Esophagus squamous epithelium (tissue), 5 donors: ENCODE measurements at regions not wholly inside any gene's neighbourhood (a gene's known extent, or its start where the extent isn't known, plus 50 kb on each side); places are given as distances from the start of the nearest gene placed in this dataset.

Experiments
- DNase-seq: peaks from one replicate; lab custom pipeline; 2025; lab: John Stamatoyannopoulos, UW
- H3K27ac ChIP-seq, 4 donors: fragments of 200-600 bp; sonication (generic); one replicate each; pipeline ENCODE4 v1.5.1; 2016 to 2019; ENCODE audit warnings: mild to moderate bottlenecking in 1 of 4
- H3K27me3 ChIP-seq, 4 donors: fragments of 200-600 bp; sonication (generic); 1 replicate in 3 of 4; 2 replicates in 1 of 4; pipeline versions ENCODE4 v1.5.1 to v1.6.0; 2017 to 2021; ENCODE audit warnings: antibody characterized with exemption in 1 of 4
- H3K36me3 ChIP-seq, 3 donors: fragments of 200-600 bp; sonication (generic); one replicate each; pipeline ENCODE4 v1.5.1; 2016 to 2019
- H3K4me1 ChIP-seq, 3 donors: fragments of 200-600 bp; sonication (generic); one replicate each; pipeline ENCODE4 v1.5.1; 2017 to 2019
- H3K4me3 ChIP-seq, 4 donors: fragments of 200-600 bp; sonication (generic); 1 replicate in 3 of 4; 2 replicates in 1 of 4; pipeline ENCODE4 v1.5.1; 2016 to 2019; ENCODE audit warnings: mild to moderate bottlenecking in 2 of 4, moderate library complexity in 1 of 4
- H3K9me3 ChIP-seq, 3 donors: fragments of 200-600 bp; sonication (generic); one replicate each; pipeline ENCODE4 v1.5.1; 2016 to 2019
- POLR2A ChIP-seq, 4 donors: fragments of 450-650 bp; IDR thresholded peaks; one replicate each; pipeline ENCODE4 v1.6.1; 2017; ENCODE audit warnings: antibody characterized with exemption in 4 of 4, mild to moderate bottlenecking in 4 of 4, moderate library complexity in 3 of 4
- WGBS, 2 donors: methylation state at CpG; one replicate each; pipeline ENCODE4 v1.1.5; 2018; 5-methylcytosine and 5-hydroxymethylcytosine counted together
- intact Hi-C: fragments of 100-400 bp; cut with DNase I; formaldehyde crosslinking; loops from one replicate; pipeline ENCODE4 v1.15.0; 2022
- TF ChIP-seq, protein P1 (sequence below), 6 experiments: fragments of 450-650 bp in 4 of 6; fragments of 200-600 bp in 2 of 6; sonication (generic) in 2 of 6; IDR thresholded peaks; one replicate each; pipeline ENCODE4 v1.5.1; 2016 to 2019; ENCODE audit warnings: antibody characterized with exemption in 6 of 6, mild to moderate bottlenecking in 4 of 6, moderate library complexity in 4 of 6
- donor health status: DM: yes; HTN: yes; CAD: no.

DNA sequence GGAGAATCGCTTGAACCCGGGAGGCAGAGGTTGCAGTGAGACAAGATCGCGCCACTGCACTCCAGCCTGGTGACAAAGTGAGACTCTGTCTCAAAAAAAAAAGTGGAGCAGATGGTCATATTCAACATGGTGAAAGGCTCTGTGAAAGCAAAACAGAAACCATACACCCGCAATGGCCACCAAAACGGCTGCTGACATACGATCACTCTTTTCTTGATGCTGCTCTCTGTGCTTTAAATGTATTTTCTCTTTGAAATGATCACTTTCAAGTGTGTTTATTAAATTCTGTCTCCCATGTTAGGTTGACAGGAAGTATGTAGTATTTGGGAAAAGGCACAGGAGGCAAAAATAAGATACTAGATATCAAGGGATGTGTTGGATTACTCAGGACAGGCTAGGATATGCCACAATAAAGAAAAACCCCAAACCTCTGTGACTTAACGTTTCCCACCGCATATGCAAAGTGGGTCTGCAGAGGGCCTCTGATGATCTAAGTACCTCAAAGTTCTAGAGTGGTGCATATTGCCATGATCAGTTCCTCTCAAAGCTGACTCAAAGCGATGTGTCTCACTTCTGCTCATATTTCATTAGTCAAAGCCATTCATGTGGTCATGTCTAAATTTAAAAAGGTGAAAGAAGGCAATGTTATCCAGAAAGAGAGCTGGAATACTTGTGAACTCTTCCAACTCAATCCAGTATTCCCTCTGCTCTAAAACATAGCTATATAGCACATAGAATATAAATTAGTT is 155.1 kb upstream of the SOX4 start:
- no peaks in the 10 kb centered on the region for H3K27me3 ChIP-seq
- no peaks in the 10 kb centered on the region for H3K36me3 ChIP-seq
- H3K27ac ChIP-seq = no peak overlapping the region
- no peak for DNase-seq
- no peak overlapping the region for H3K4me3 ChIP-seq
- no peak for TF ChIP-seq POLR2A (IDR thresholded peaks at IDR 0.05)
- TF ChIP-seq, protein P1, sequence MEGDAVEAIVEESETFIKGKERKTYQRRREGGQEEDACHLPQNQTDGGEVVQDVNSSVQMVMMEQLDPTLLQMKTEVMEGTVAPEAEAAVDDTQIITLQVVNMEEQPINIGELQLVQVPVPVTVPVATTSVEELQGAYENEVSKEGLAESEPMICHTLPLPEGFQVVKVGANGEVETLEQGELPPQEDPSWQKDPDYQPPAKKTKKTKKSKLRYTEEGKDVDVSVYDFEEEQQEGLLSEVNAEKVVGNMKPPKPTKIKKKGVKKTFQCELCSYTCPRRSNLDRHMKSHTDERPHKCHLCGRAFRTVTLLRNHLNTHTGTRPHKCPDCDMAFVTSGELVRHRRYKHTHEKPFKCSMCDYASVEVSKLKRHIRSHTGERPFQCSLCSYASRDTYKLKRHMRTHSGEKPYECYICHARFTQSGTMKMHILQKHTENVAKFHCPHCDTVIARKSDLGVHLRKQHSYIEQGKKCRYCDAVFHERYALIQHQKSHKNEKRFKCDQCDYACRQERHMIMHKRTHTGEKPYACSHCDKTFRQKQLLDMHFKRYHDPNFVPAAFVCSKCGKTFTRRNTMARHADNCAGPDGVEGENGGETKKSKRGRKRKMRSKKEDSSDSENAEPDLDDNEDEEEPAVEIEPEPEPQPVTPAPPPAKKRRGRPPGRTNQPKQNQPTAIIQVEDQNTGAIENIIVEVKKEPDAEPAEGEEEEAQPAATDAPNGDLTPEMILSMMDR (IDR thresholded peaks at IDR 0.05) = no peak
- intact Hi-C loops = no loop called here
- WGBS, 2 donors = 74 to 77% methylated on average over 6 to 10 of the region's 10 CpGs
- no peaks in the 10 kb centered on the region for H3K9me3 ChIP-seq
- H3K4me1 ChIP-seq = no peaks in the 10 kb centered on the region

DNA sequence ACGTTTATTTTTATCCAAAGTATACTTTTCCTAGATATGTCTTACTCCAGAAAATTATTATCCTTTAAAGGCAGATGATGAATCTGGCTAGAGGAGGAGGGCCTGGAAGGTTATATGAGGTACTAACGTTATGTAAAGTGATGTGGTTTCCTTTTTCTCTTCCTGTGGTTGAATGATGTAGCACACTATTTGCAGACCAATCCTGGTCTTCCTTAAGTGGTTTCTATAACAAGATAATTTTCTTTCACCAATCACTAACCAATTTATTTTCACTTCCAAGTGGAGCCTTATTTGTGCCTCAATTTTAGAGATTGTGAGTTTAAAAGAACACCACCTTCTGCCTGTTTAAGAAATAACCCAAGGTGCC is 154.6 kb upstream of the SOX4 start:
- Histone ChIP-seq H3K27ac (no peak overlapping the region), H3K4me3 (no peak overlapping the region), H3K36me3 (no peaks in the 10 kb centered on the region), H3K4me1 (no peaks in the 10 kb centered on the region), H3K9me3 (no peaks in the 10 kb centered on the region), H3K27me3 (no peaks in the 10 kb centered on the region)
- DNase-seq = no peak
- intact Hi-C loops = no loop called here
- WGBS, 2 donors = 33 to 52% methylated on average over 2 of the region's 2 CpGs
- TF ChIP-seq, protein P1 (IDR thresholded peaks at IDR 0.05) = no peak

DNA sequence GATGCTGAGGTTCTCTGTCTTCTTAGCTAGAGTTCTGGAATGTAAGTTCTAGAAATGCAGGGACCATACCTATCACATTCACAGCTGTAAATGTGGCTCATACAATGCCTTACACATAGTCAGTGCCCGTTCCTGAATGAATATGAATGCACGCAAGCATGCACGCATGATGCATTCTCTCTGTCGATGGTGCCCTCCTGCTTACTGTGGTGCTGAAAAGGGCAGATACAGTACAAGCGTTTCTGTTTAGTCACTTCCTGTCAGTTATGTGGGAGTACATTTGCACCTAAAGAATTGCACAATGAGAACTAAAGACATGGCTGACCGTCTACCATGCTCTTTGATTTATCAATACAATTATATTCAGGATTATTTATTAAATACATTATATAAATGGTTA is 152.2 kb upstream of the SOX4 start:
- Histone ChIP-seq H3K27me3 (no peaks in the 10 kb centered on the region), H3K9me3 (no peaks in the 10 kb centered on the region), H3K27ac (no peak overlapping the region), H3K4me3 (no peak overlapping the region), H3K36me3 (no peaks in the 10 kb centered on the region), H3K4me1 (no peaks in the 10 kb centered on the region)
- DNase-seq = no peak
- 63 to 76% methylated on average over 6 of the region's 6 CpGs for WGBS, 2 donors
- intact Hi-C loops = no loop called here
- TF ChIP-seq, protein P1 (IDR thresholded peaks at IDR 0.05) = no peak
- TF ChIP-seq POLR2A (IDR thresholded peaks at IDR 0.05) = no peak

DNA sequence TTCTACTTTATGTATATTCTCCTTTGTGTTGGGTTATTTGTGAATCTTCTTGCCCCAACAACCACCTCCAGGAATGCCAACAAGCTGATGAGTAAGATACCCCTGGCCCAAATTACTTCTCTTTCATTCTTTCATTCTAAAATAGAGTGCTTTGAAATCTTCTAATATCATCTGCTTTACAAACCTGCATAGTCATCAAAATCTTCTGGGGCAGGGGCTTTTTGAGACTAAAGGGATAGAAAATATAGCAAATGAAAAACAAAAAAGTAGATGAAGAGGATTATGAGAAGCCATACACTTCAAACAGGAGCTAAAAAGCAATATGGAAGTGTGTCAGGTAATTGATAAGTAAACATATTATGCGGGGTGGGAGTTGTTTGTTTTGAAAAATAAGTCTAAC is 150.7 kb upstream of the SOX4 start:
- intact Hi-C loops = no loop called here
- no peaks in the 10 kb centered on the region for H3K9me3 ChIP-seq
- H3K4me1 ChIP-seq = no peaks in the 10 kb centered on the region
- no peaks in the 10 kb centered on the region for H3K27me3 ChIP-seq
- H3K36me3 ChIP-seq = no peaks in the 10 kb centered on the region
- H3K4me3 ChIP-seq = no peak overlapping the region
- no peak overlapping the region for H3K27ac ChIP-seq
- WGBS, 2 donors = 71 to 88% methylated on average over 1 of the region's 1 CpG
- no peak for TF ChIP-seq POLR2A (IDR thresholded peaks at IDR 0.05)
- TF ChIP-seq, protein P1 (IDR thresholded peaks at IDR 0.05) = no peak
- DNase-seq = no peak

DNA sequence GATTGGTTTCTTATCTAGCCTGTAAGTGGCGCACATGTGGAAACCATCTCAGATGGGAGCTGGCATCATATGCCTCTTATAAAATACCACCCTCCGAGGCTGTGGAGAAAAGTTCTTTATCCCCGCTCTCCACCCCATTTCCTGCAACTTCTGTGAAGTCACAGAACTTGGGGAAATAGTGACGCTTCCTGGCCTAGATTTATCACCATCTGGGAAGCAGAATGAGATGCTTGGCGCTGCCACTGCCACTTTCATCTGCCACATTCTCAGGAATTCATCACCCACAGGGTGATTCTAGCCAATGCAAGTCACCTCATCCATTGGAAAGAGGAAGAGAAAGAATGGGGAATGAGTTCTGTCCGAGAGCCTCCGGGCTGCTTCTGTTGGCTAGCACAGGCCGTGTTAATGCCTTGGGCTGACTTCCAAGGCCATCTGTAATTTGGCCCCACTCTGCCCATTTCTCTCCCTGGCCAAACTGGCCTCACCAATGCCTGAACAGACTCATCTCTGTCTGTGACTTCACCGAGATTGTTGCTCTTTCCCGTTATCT is 148.8 kb upstream of the SOX4 start:
- H3K36me3 ChIP-seq = no peaks in the 10 kb centered on the region
- H3K27me3 ChIP-seq = no peaks in the 10 kb centered on the region
- no peaks in the 10 kb centered on the region for H3K4me1 ChIP-seq
- no peaks in the 10 kb centered on the region for H3K9me3 ChIP-seq
- intact Hi-C loops = no loop called here
- no peak overlapping the region for H3K4me3 ChIP-seq
- no peak for DNase-seq
- no peak overlapping the region for H3K27ac ChIP-seq
- TF ChIP-seq POLR2A (IDR thresholded peaks at IDR 0.05) = no peak
- TF ChIP-seq, protein P1 (IDR thresholded peaks at IDR 0.05) = no peak
- 83 to 85% methylated on average over 10 of the region's 10 CpGs for WGBS, 2 donors
